NCI-H748 treated with DMSO at 0.1 percent for 48 hours (cell line): ENCODE measurements at regions not wholly inside any gene's neighbourhood (a gene's known extent, or its start where the extent isn't known, plus 50 kb on each side); places are given as distances from the start of the nearest gene placed in this dataset.

Experiments used
- DNase-seq: peaks from one replicate; lab custom pipeline; 2025; lab: John Stamatoyannopoulos, UW

GRCh38 chr9:17894501-17895160 lies 315.8 kb downstream of the SH3GL2 start:
- no peak for DNase-seq

DNA sequence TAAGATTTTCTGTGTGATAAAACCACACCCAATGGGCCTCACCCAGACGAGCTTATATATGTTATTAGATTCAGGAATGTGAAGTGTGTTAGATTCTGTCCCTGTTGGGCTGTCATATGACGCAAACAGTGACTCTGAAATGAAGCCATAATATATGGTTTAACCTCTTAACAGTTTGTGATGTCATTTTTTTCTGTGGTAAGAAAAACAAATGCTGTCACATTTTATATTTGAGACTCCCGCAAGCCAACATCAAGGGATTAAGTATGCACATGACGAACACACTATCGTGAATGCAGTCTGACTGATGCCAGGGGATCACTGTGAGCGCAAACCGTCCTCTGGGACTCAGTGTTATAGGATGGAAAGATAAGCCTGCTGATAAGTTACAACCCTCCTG lies 321.7 kb downstream of the SH3GL2 start:
- no peak for DNase-seq

DNA sequence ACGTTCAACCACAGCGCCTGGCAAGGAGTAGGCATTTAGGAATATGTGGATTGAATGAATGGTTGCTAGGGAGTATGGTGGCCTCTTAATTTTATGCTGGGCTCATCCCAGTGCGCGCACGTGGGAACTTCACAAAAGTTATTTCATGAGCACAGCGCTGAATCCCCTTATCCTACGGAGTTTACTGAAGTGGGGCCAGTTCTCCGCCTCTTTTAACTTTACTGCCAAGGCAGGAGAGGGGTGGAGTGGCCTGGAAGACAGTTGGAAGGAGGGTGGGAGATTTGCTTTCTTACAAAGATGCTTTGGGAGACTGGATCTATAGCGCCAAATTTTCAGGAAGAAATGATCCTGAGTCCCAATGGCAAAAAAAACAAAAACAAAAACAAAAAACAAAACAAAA lies 326.5 kb downstream of the SH3GL2 start:
- DNase-seq: no peak

- DNase-seq: no peak
Observed at GRCh38 chr9:17905781-17906175, 326.9 kb downstream of the SH3GL2 start.

DNA sequence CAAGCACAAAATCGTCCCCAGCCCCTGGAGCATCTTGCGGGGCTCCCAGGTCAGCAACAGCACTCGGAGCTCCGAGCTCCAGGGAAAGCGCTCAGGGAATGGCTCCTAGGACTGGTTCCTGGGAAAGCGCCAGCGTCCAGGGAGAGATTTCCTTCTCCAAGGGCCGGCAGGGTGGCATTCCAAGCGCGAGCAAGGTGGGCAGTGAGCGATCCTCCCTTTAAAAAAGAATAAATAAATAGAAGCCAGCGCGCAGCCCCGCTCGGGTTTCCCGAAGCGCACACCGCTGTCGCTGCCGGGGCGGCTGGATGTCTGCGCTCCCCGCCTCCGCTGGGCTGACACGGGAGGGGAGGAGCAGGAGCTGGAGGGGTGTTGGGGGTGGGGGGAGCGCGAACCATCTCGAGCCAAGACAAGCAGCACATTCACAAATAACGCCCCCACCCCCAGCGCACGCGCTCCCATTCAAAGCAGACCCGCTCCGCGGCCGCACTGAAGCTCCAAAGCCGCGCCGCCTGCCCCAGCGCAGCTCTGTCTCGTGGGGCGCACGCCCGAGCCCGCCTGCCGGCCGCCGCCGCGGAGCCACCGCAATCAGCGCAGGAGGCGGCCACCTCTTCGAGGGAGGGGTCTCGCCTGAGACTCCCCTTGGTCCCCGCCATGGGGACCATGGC lies 327.4 kb downstream of the SH3GL2 start:
- no peak for DNase-seq

GRCh38 chr9:17906841-17907778 lies 328.2 kb downstream of the SH3GL2 start:
- peak; percentile 36 for DNase-seq

GRCh38 chr9:17907779-17908508 lies 329.1 kb downstream of the SH3GL2 start:
- no peak for DNase-seq

DNA sequence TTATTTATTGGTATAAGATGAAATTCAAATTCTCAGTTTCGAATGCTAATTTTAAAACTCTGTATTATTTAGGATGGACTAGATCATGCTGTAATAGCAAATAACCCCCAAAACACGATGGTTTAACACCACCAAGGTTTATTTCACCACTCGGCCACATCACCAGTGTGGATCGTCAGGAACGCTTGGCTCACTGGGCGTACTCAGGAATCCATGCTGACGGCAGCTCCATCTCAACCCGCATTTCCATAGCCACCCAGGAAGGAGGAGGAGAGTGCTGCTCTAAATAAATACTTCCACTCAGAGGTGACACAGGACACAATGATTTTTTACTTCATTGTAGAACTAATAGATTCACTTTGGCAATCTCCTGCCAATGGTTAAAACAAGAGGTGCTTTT lies 347.4 kb downstream of the SH3GL2 start:
- DNase-seq: no peak

DNA sequence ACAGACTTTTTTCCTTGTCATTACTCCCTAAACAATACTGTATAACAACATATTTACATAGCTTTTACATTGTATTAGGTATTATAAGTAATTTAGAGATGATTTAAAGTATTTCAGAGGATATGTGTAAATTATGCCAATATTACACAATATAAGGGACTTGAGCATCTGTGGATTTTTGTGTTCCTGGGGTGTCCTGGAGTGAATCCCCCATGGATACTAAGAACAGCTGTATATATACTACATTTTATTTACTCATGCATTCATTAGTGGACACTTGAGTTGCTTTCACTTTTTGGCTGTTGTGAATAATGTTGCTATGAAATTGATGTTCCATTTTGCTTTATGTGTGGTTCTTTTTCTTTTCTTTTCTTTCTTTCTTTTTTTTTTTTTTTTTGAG lies 348.8 kb downstream of the SH3GL2 start:
- no peak for DNase-seq

- no peak for DNase-seq
Observed at GRCh38 chr9:17928228-17928627, 349.4 kb downstream of the SH3GL2 start.

DNA sequence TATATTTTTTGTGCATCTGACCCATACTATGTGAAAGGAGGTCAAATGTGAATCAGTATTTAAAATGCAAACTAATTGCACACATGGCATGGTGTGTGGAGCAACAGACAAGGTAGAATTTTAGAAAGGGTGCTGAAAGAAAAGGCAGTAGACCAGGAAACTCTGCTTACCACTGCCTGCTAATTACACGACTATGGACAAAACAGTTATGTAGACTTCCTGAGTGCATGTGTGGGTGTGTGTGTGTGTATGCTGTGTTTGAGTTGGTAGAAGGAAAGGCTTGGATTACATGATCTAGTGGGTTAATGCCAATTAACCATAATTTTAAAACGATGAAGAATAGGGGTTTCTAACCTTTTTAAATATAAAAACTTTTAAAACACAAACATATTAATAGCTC lies 349.9 kb downstream of the SH3GL2 start:
- DNase-seq: no peak

GRCh38 chr9:17929506-17929905 lies 350.6 kb downstream of the SH3GL2 start:
- no peak for DNase-seq

DNA sequence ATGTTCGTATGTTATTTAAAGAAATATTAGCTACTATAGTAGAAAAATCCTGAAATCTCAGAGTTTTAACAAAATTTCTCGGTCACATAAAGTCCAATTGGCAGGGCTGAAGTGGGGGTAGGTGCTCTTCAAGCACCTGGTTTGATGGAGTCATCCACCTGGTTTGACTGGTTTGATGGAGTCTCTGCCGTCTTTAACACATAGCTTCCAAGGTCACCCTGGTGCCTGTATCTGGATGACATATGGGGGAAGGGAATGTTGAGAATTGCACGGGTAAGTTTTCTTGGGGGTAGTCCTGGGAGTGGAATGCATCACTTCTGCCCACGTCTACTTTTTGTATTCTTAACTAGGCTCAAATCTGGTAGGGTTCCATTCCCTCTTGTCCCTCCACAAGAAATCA lies 351.2 kb downstream of the SH3GL2 start:
- DNase-seq: no peak

DNA sequence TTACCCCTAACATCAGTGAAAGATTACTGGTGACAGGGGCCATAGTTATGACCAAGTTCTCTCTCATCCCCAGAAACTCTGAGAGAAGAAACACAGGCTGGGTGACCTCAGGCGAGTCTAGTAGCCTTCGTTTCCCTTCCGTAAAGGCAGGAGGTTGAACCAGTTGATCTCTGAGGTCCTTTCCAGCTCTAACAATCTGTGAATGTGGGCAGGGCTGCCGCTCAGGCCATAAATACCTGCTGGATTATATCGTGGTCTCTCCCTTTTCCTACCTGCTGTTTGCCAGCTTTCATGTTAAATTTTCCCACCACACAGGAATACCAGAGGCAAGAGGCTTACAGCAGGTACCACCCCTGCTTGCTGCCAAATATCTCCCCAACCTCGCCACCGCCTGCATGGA lies 357.5 kb downstream of the SH3GL2 start:
- no peak for DNase-seq

GRCh38 chr9:17938035-17938655 lies 359.3 kb downstream of the SH3GL2 start:
- DNase-seq: no peak

DNA sequence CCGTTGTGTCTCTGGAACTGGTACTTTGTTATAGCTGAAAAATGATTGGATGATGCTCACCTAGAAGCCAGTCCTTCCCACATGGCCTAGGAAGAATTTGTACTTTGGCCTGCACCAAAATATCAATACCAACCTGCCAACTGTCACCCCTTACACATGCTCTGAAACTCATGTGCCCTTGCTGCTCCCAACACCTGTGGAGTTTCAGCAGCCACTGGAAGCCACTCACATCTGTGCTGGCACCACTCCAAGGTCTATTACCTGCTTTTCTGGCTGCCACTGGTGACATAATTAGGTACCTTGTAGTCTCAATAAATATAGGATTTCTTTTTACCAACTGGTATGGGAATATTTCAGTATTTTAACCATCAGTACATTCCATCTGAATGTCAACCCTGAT lies 363.6 kb downstream of the SH3GL2 start:
- peak; percentile 38 for DNase-seq

- no peak for DNase-seq
Observed at GRCh38 chr9:17955409-17955808, 376.5 kb downstream of the SH3GL2 start.

- no peak for DNase-seq
Observed at GRCh38 chr9:17958363-17958762, 379.5 kb downstream of the SH3GL2 start.

GRCh38 chr9:17962747-17963146 lies 383.9 kb downstream of the SH3GL2 start:
- DNase-seq: no peak

DNA sequence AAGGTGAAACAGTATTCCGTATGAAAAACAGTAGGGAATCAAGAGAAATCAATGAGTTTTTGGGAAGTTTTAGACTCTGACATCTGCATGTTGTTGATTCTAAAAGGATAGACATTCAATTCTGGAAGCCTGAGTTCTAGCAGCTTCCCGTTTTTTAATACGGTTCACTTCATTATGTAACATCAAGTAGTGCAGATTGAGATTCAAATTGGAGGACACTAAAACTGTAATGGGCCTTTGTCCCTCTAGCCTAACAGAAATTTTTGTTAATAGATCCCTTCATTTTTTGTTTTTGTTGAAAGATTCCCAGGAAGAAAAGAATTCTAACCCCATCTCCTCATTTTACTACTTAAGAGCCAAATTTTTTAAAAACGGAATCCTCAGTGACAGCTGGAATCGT lies 384.6 kb downstream of the SH3GL2 start:
- no peak for DNase-seq

DNA sequence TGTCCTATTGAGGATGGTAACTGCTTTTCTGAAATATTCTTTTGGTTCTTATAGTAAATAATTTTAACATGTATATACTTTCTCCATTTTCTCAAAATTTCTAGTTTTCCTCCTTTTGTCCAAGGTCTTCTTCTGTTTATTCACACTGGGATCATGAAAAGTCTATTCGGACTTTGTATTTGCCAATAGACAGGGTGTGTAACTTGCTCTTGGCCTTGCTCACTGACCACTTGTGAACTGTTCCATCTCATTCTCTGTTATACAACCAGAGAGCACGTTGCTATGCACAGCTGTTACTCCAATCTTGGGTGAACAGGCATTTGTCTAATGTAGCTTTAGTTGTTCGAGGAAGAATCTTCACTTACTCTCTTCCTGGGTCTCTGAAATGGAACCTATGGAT lies 388.9 kb downstream of the SH3GL2 start:
- no peak for DNase-seq

GRCh38 chr9:17969232-17969631 lies 390.4 kb downstream of the SH3GL2 start:
- DNase-seq: no peak
